ENCODE measurements at regions not wholly inside any gene's neighbourhood (a gene's known extent, or its start where the extent isn't known, plus 50 kb on each side); places are given as distances from the start of the nearest gene placed in this dataset.

GRCh38 chr7:41046776-41047175 lies 656.1 kb downstream of the INHBA start:
- no peaks in the 10 kb centered on the region for H3K36me3 ChIP-seq
- intact Hi-C loops (cut with DNase I), result no loop called here
- WGBS, result 79% methylated on average over 4 of the region's 4 CpGs
- no peak overlapping the region for H3K4me3 ChIP-seq
- no peak for DNase-seq (ENCODE audit: extremely low spot score)
- H3K27me3 ChIP-seq, result no peaks in the 10 kb centered on the region
- peak overlapping the region in 1 of 4 donors; percentile 24 for H3K27ac ChIP-seq (replicated peaks in 1 of 4)
- no peak for TF ChIP-seq CTCF (IDR thresholded peaks at IDR 0.05)
- no peak for TF ChIP-seq POLR2A (IDR thresholded peaks at IDR 0.05; ENCODE audit: low read depth)
- TF ChIP-seq POLR2AphosphoS5 (IDR thresholded peaks at IDR 0.05), result no peak
- TF ChIP-seq EP300 (IDR thresholded peaks at IDR 0.05), result no peak
- peaks cover 0 to 7% (median 6%) of the 10 kb centered on the region in 4 donors for H3K9me3 ChIP-seq
- peaks cover 0 to 12% (median 0%) of the 10 kb centered on the region in 4 donors for H3K4me1 ChIP-seq

GRCh38 chr7:41046221-41046761 lies 656.6 kb downstream of the INHBA start:
- Histone ChIP-seq H3K27me3 (no peaks in the 10 kb centered on the region), H3K4me1 (peaks cover 0 to 12% (median 0%) of the 10 kb centered on the region in 4 donors), H3K4me3 (no peak overlapping the region), H3K9me3 (peaks cover 0 to 7% (median 6%) of the 10 kb centered on the region in 4 donors), H3K36me3 (no peaks in the 10 kb centered on the region), H3K27ac (replicated peaks in 1 of 4) (peak overlapping the region in 1 of 4 donors; percentile 24)
- intact Hi-C loops (cut with DNase I), result no loop called here
- peak; percentile 91 for DNase-seq (ENCODE audit: extremely low spot score)
- TF ChIP-seq CTCF (IDR thresholded peaks at IDR 0.05), result no peak
- TF ChIP-seq EP300 (IDR thresholded peaks at IDR 0.05), result no peak
- no peak for TF ChIP-seq POLR2A (IDR thresholded peaks at IDR 0.05; ENCODE audit: low read depth)
- no peak for TF ChIP-seq POLR2AphosphoS5 (IDR thresholded peaks at IDR 0.05)
- 80% methylated on average over 7 of the region's 7 CpGs for WGBS

GRCh38 chr7:41045556-41046123 lies 657.2 kb downstream of the INHBA start:
- no peak for TF ChIP-seq POLR2AphosphoS5 (IDR thresholded peaks at IDR 0.05)
- no peak for TF ChIP-seq CTCF (IDR thresholded peaks at IDR 0.05)
- TF ChIP-seq EP300 (IDR thresholded peaks at IDR 0.05), result no peak
- no peak for TF ChIP-seq POLR2A (IDR thresholded peaks at IDR 0.05; ENCODE audit: low read depth)
- peaks cover 0 to 12% (median 0%) of the 10 kb centered on the region in 4 donors for H3K4me1 ChIP-seq
- no peak overlapping the region for H3K27ac ChIP-seq (replicated peaks in 1 of 4)
- DNase-seq (ENCODE audit: extremely low spot score), result peak; percentile 34
- H3K27me3 ChIP-seq, result no peaks in the 10 kb centered on the region
- peaks cover 0 to 7% (median 6%) of the 10 kb centered on the region in 4 donors for H3K9me3 ChIP-seq
- intact Hi-C loops (cut with DNase I), result no loop called here
- no peaks in the 10 kb centered on the region for H3K36me3 ChIP-seq
- H3K4me3 ChIP-seq, result no peak overlapping the region
- WGBS, result 99% methylated on average over 3 of the region's 3 CpGs

GRCh38 chr7:41039981-41040380 lies 662.9 kb downstream of the INHBA start:
- TF ChIP-seq POLR2AphosphoS5 (IDR thresholded peaks at IDR 0.05) (no peak), EP300 (IDR thresholded peaks at IDR 0.05) (no peak), CTCF (IDR thresholded peaks at IDR 0.05) (no peak), POLR2A (IDR thresholded peaks at IDR 0.05; ENCODE audit: low read depth) (no peak)
- Histone ChIP-seq H3K27me3 (no peaks in the 10 kb centered on the region), H3K9me3 (peaks cover 0 to 7% (median 6%) of the 10 kb centered on the region in 4 donors), H3K36me3 (no peaks in the 10 kb centered on the region), H3K4me3 (no peak overlapping the region), H3K27ac (replicated peaks in 1 of 4) (no peak overlapping the region), H3K4me1 (no peaks in the 10 kb centered on the region)
- peak; percentile 60 for DNase-seq (ENCODE audit: extremely low spot score)
- WGBS, result 87% methylated on average over 3 of the region's 3 CpGs
- intact Hi-C loops (cut with DNase I), result no loop called here
